Heart left ventricle (tissue), 16 donors: ENCODE measurements at regions not wholly inside any gene's neighbourhood (a gene's known extent, or its start where the extent isn't known, plus 50 kb on each side); places are given as distances from the start of the nearest gene placed in this dataset.

ENCODE experiments used
- ATAC-seq, 4 donors: fragments of 200-7000 bp; cut with Tn5 transposase; one replicate each; pipeline ENCODE4 v1.9.1; 2020 to 2022; ENCODE audit warnings: moderate library complexity in 4 of 4, mild to moderate bottlenecking in 3 of 4, moderate number of reproducible peaks in 1 of 4
- DNase-seq, 5 donors: peaks; one replicate each; pipeline ENCODE4 v3.0.0-alpha.2; 2020
- H3K27ac ChIP-seq, 12 donors: fragments of 200-600 bp; sonication (generic) in 4 of 12; one replicate each; pipeline versions ENCODE4 v1.5.0 to v1.8.0; 2016 to 2022; ENCODE audit warnings: mild to moderate bottlenecking in 2 of 12
- H3K27me3 ChIP-seq, 9 donors: fragments of 200-600 bp; sonication (generic) in 2 of 9; one replicate each; pipeline versions ENCODE4 v1.5.1 to v1.8.0; 2016 to 2022; ENCODE audit warnings: mild to moderate bottlenecking in 3 of 9
- H3K36me3 ChIP-seq, 9 donors: fragments of 200-600 bp; sonication (generic) in 2 of 9; one replicate each; pipeline versions ENCODE4 v1.5.0 to v1.8.0; 2018 to 2022; ENCODE audit warnings: mild to moderate bottlenecking in 2 of 9
- H3K4me1 ChIP-seq, 12 donors: fragments of 200-600 bp; sonication (generic) in 4 of 12; one replicate each; pipeline versions ENCODE4 v1.5.0 to v1.8.0; 2016 to 2022; ENCODE audit warnings: mild to moderate bottlenecking in 3 of 12
- H3K4me3 ChIP-seq, 12 donors: fragments of 200-600 bp; sonication (generic) in 4 of 12; one replicate each; pipeline versions ENCODE4 v1.5.0 to v1.8.0; 2017 to 2022; ENCODE audit warnings: mild to moderate bottlenecking in 9 of 12, moderate library complexity in 4 of 12
- H3K9me3 ChIP-seq, 12 donors: fragments of 200-600 bp; sonication (generic) in 4 of 12; one replicate each; pipeline versions ENCODE4 v1.5.0 to v1.8.0; 2016 to 2022; ENCODE audit warnings: mild to moderate bottlenecking in 1 of 12
- POLR2A ChIP-seq, 2 donors: fragments of 450-650 bp; IDR thresholded peaks; one replicate each; pipeline ENCODE4 v1.6.1; 2017; ENCODE audit warnings: antibody characterized with exemption in 2 of 2, mild to moderate bottlenecking in 2 of 2, moderate library complexity in 2 of 2
- WGBS, 4 donors: extraction: QIAGEN DNeasy Blood & Tissue Kit in 2 of 4; methylation state at CpG; one replicate each; pipeline versions ENCODE4 v1.1.5 to v1.1.7; 2013 to 2018; 5-methylcytosine and 5-hydroxymethylcytosine counted together
- intact Hi-C, 10 donors: fragments of 100-400 bp; cut with DNase I; formaldehyde crosslinking; loops; one replicate each; pipeline versions ENCODE4 v1.11.1 to v1.14.2; 2022
- TF ChIP-seq, protein P1 (sequence below), 12 donors: fragments of 200-600 bp; sonication (generic) in 4 of 12; IDR thresholded peaks; one replicate each; pipeline versions ENCODE4 v1.5.0 to v1.8.0; 2018 to 2022; ENCODE audit warnings: antibody characterized with exemption in 12 of 12, mild to moderate bottlenecking in 5 of 12
- donor health status: ischemic (EF 13 %, LVEDD 7.1; RV severe dilation, severe dysfunction).
- donor health status: healthy with polysubstance abuse.
- donor health status: DM: no; HTN: yes; CAD: no.
- donor health status: DM: no; HTN: no; CAD: no.
- donor health status: ischemic (EF 25% LVEDD 6.9; RV normal size, moderate dysfunction).
- donor health status: ischemic (EF 25% LVEDD 5.7; RV mildly dilated, moderate dysfunction).
- donor health status: healthy.
- donor health status: DM: yes; HTN: yes; CAD: no.
- donor health status: ischemic (EF 35%, LVEDD 5.7; RV mildly dilated, moderate dysfunction).
- donor health status: nonischemic (EF 11% LVEDD 7.7; RV severe dilation, severe dysfunction).
- donor health status: DM: yes; HTN: yes; CAD: no.
- donor health status: PGD.
- donor health status: ischemic (EF 29% LVEDD 5.4; RV normal size, mild dysfunction).
- donor health status: nonischemic (EF 23%, LVEDD 6.1; RV moderate dilation, normal function).

- H3K4me1 ChIP-seq = no peaks in the 10 kb centered on the region
- no peak overlapping the region for H3K4me3 ChIP-seq
- TF ChIP-seq, protein P1, sequence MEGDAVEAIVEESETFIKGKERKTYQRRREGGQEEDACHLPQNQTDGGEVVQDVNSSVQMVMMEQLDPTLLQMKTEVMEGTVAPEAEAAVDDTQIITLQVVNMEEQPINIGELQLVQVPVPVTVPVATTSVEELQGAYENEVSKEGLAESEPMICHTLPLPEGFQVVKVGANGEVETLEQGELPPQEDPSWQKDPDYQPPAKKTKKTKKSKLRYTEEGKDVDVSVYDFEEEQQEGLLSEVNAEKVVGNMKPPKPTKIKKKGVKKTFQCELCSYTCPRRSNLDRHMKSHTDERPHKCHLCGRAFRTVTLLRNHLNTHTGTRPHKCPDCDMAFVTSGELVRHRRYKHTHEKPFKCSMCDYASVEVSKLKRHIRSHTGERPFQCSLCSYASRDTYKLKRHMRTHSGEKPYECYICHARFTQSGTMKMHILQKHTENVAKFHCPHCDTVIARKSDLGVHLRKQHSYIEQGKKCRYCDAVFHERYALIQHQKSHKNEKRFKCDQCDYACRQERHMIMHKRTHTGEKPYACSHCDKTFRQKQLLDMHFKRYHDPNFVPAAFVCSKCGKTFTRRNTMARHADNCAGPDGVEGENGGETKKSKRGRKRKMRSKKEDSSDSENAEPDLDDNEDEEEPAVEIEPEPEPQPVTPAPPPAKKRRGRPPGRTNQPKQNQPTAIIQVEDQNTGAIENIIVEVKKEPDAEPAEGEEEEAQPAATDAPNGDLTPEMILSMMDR (IDR thresholded peaks at IDR 0.05) = no peak
- TF ChIP-seq POLR2A (IDR thresholded peaks at IDR 0.05) = no peak
- DNase-seq (no peak), ATAC-seq (no peak)
- H3K27me3 ChIP-seq = peaks cover 0 to 33% (median 4%) of the 10 kb centered on the region in 9 donors
- H3K27ac ChIP-seq = no peak overlapping the region
- no peaks in the 10 kb centered on the region for H3K36me3 ChIP-seq
- 56 to 91% (median 75%) methylated on average over 1 of the region's 1 CpG for WGBS, 4 donors
- intact Hi-C loops = no loop called here
- H3K9me3 ChIP-seq = peaks cover 0 to 11% (median 0%) of the 10 kb centered on the region in 12 donors
Observed at GRCh38 chr3:10616321-10616720, 110.9 kb upstream of the ATP2B2 start.

DNA sequence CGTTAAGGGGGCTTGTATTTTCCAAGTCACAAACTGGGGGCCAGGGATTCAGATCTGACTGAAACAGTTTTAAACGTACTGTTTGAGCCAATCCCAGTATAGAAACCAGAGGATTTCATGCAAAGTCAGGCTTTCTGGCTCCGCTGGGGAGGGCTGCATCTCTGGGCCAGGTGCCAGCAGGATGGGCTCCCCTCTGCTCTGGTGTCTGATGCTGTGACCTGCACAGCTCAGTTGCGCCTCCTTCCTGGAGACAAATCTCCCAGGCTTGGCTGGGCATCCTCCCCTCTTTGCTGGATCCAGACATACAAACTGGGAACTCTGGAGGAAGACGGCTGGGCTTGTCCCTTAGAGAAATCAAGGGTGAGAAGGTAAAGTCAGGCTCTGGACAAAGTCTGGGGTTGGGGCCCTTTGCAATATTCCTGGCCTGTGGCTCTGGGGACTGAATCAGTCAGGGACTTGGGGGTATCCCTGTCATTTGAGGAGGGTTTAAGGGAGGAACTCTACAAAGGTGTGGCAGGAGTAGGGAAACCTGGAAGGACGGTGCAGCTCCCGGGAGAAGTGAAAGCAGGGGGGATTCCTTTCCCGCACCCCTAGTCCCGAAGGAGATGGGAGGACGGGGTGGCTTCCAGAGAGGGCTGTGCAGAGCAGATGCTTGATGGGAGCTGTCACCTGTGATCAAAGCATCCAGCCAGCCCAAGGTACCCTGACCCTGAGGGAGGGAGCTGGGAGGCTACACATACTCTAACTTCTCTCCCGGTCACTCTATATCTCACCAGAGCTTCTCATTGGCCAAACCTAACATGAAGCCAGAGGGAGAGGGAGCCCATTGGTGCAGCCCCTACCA is 114.8 kb upstream of the ATP2B2 start:
- TF ChIP-seq POLR2A (IDR thresholded peaks at IDR 0.05) = no peak
- TF ChIP-seq, protein P1 (IDR thresholded peaks at IDR 0.05) = no peak
- Histone ChIP-seq H3K36me3 (no peaks in the 10 kb centered on the region), H3K9me3 (no peaks in the 10 kb centered on the region), H3K27ac (no peak overlapping the region), H3K4me1 (no peaks in the 10 kb centered on the region), H3K27me3 (peaks cover 0 to 43% (median 6%) of the 10 kb centered on the region in 9 donors), H3K4me3 (no peak overlapping the region)
- no peak for DNase-seq
- 46 to 52% (median 50%) methylated on average over 10 to 11 of the region's 11 CpGs for WGBS, 4 donors
- no peak for ATAC-seq
- intact Hi-C loops = no loop called here

- DNase-seq (no peak), ATAC-seq (no peak)
- Histone ChIP-seq H3K4me3 (no peak overlapping the region), H3K4me1 (no peaks in the 10 kb centered on the region), H3K9me3 (no peaks in the 10 kb centered on the region), H3K27ac (no peak overlapping the region), H3K36me3 (no peaks in the 10 kb centered on the region), H3K27me3 (peaks cover 0 to 43% (median 6%) of the 10 kb centered on the region in 9 donors)
- WGBS, 4 donors = 36 to 58% (median 45%) methylated on average over 2 of the region's 2 CpGs
- TF ChIP-seq, protein P1 (IDR thresholded peaks at IDR 0.05) = no peak
- no peak for TF ChIP-seq POLR2A (IDR thresholded peaks at IDR 0.05)
- intact Hi-C loops = no loop called here
Observed at GRCh38 chr3:10620833-10621082, 115.4 kb upstream of the ATP2B2 start.

- Histone ChIP-seq H3K4me1 (no peaks in the 10 kb centered on the region), H3K9me3 (no peaks in the 10 kb centered on the region), H3K27me3 (peaks cover 0 to 34% (median 2%) of the 10 kb centered on the region in 9 donors), H3K36me3 (no peaks in the 10 kb centered on the region), H3K27ac (no peak overlapping the region), H3K4me3 (no peak overlapping the region)
- no peak for DNase-seq
- 69 to 89% (median 79%) methylated on average over 4 of the region's 4 CpGs for WGBS, 4 donors
- TF ChIP-seq, protein P1 (IDR thresholded peaks at IDR 0.05) = no peak
- TF ChIP-seq POLR2A (IDR thresholded peaks at IDR 0.05) = no peak
- ATAC-seq = no peak
- intact Hi-C loops = no loop called here
Observed at GRCh38 chr3:10623578-10624275, 118.3 kb upstream of the ATP2B2 start.
